HCT116 (cell line): ENCODE measurements at regions not wholly inside any gene's neighbourhood (a gene's known extent, or its start where the extent isn't known, plus 50 kb on each side); places are given as distances from the start of the nearest gene placed in this dataset.

Source experiments
- ATAC-seq: fragments of 200-7000 bp; cut with Tn5 transposase; 2 replicates; pipeline ENCODE4 v1.9.1; 2020; ENCODE audit warnings: mild to moderate bottlenecking, moderate library complexity
- BruUV-seq: library from RNA; stranded (reverse); fragments of 400-500 nt; replicated peaks from 2 replicates; lab custom pipeline; 2021; lab: Mats Ljungman, UMichigan
- CTCF ChIA-PET: fragments of 300-600 bp; sonication (Branson Sonifier 250); formaldehyde crosslinking; loops from one replicate; lab custom pipeline; 2021; ENCODE audit warnings: antibody characterized with exemption; lab: Charles Lee
- POLR2A ChIA-PET: fragments of 300-600, 350-600 bp; sonication (Branson Sonifier 250); formaldehyde crosslinking; loops from one replicate; lab custom pipeline; 2021; ENCODE audit warnings: antibody characterized with exemption; lab: Charles Lee
- RAD21 ChIA-PET, 2 experiments: fragments of 300-600 bp; sonication (Branson Sonifier 250); formaldehyde crosslinking; loops; one replicate each; lab custom pipeline; 2023; ENCODE audit warnings: low total read pairs in 2 of 2; ENCODE audit not compliant: uncharacterized antibody in 2 of 2, unreplicated experiment in 2 of 2, low non-redundant PET in 1 of 2; lab: Charles Lee
- DNase-seq: peaks from one replicate; pipeline ENCODE4 v3.0.0-alpha.2; 2010; ENCODE audit warnings: low read depth, low spot score
- H2AFZ ChIP-seq: fragments of 200-600 bp; shearing (Covaris generic), sonication (generic); 2 replicates; pipeline ENCODE4 v1.6.1; 2017; ENCODE audit warnings: low read depth, mixed run types, mixed read lengths, antibody characterized with exemption, low read length; ENCODE audit not compliant: poor library complexity, severe bottlenecking
- H3K27ac ChIP-seq: 2 replicates; pipeline ENCODE4 v1.5.1; 2012; ENCODE audit warnings: low read depth, low read length
- H3K27me3 ChIP-seq: fragments of 200-600 bp; sonication (generic); 2 replicates; pipeline ENCODE4 v1.6.1; 2016; ENCODE audit warnings: mixed run types, low read length, mixed read lengths; ENCODE audit not compliant: insufficient read depth
- H3K36me3 ChIP-seq, 2 experiments: fragments of 200-500 bp in 1 of 2; fragments of 200-600 bp in 1 of 2; sonication (Bioruptor generic) in 1 of 2; sonication (generic) in 1 of 2; 2 replicates each; pipeline versions ENCODE4 v1.5.1 to v1.6.1; 2014 to 2016; ENCODE audit warnings: low read length in 2 of 2, inconsistent platforms in 1 of 2, mixed read lengths in 1 of 2, mixed run types in 1 of 2; ENCODE audit not compliant: insufficient read depth in 2 of 2, control insufficient read depth in 1 of 2
- H3K4me1 ChIP-seq, 2 experiments: fragments of 200-600 bp in 1 of 2; sonication (generic) in 1 of 2; 2 replicates each; pipeline versions ENCODE4 v1.5.1 to v1.6.1; 2012 to 2017; ENCODE audit warnings: low read length in 2 of 2, inconsistent platforms in 1 of 2, mild to moderate bottlenecking in 1 of 2, mixed read lengths in 1 of 2, mixed run types in 1 of 2, moderate library complexity in 1 of 2; ENCODE audit not compliant: insufficient read depth in 2 of 2, control insufficient read depth in 1 of 2
- H3K4me2 ChIP-seq: fragments of 200-600 bp; sonication (generic); 2 replicates; pipeline ENCODE4 v1.6.1; 2017; ENCODE audit warnings: mixed run types, low read length, mixed read lengths
- H3K4me3 ChIP-seq, 2 experiments: fragments of 200-600 bp in 1 of 2; sonication (generic) in 1 of 2; replicated peaks in 1 of 2; 2 replicates each; pipeline ENCODE4 v1.5.1; 2011 to 2016; ENCODE audit warnings: low read length in 2 of 2, control low read depth in 1 of 2, low read depth in 1 of 2, mild to moderate bottlenecking in 1 of 2, mixed read lengths in 1 of 2, mixed run types in 1 of 2
- H3K79me2 ChIP-seq: fragments of 200-600 bp; sonication (generic); 2 replicates; pipeline ENCODE4 v1.6.1; 2017; ENCODE audit warnings: mild to moderate bottlenecking, mixed run types, low read length, moderate library complexity, mixed read lengths; ENCODE audit not compliant: insufficient read depth
- H3K9ac ChIP-seq: fragments of 200-600 bp; sonication (generic); 2 replicates; pipeline ENCODE4 v1.6.1; 2016; ENCODE audit warnings: low read length, mixed read lengths
- H3K9me2 ChIP-seq: fragments of 200-600 bp; sonication (generic), shearing (Covaris generic); 2 replicates; pipeline ENCODE4 v1.6.1; 2017; ENCODE audit warnings: mixed run types, mild to moderate bottlenecking, moderate library complexity; ENCODE audit not compliant: insufficient read depth
- H3K9me3 ChIP-seq, 2 experiments: fragments of 200-500 bp in 1 of 2; fragments of 200-600 bp in 1 of 2; sonication (Bioruptor generic) in 1 of 2; sonication (generic) in 1 of 2; 2 replicates each; pipeline ENCODE4 v1.6.1; 2014 to 2017; ENCODE audit warnings: low read length in 2 of 2, mixed read lengths in 2 of 2, inconsistent platforms in 1 of 2, low read depth in 1 of 2, mild to moderate bottlenecking in 1 of 2, mixed run types in 1 of 2, moderate library complexity in 1 of 2; ENCODE audit not compliant: control insufficient read depth in 1 of 2, insufficient read depth in 1 of 2
- H4K20me1 ChIP-seq: fragments of 200-600 bp; sonication (generic), shearing (Covaris generic); 2 replicates; pipeline ENCODE4 v1.6.1; 2017; ENCODE audit warnings: mixed run types, mild to moderate bottlenecking, moderate library complexity; ENCODE audit not compliant: insufficient read depth
- CBX3 ChIP-seq: IDR thresholded peaks from 2 replicates; pipeline ENCODE4 v1.6.1; 2012; ENCODE audit warnings: low read depth
- EGR1 ChIP-seq: IDR thresholded peaks from 2 replicates; pipeline ENCODE4 v1.6.1; 2012; ENCODE audit warnings: low read depth
- FOSL1 ChIP-seq: IDR thresholded peaks from 2 replicates; pipeline ENCODE4 v1.6.1; 2012; ENCODE audit warnings: low read depth
- POLR2A ChIP-seq: IDR thresholded peaks from 2 replicates; pipeline ENCODE4 v1.7.0; 2011; ENCODE audit warnings: borderline replicate concordance; ENCODE audit not compliant: insufficient read depth, insufficient read length; ENCODE audit errors: extremely low read depth
- RAD21 ChIP-seq: IDR thresholded peaks from 2 replicates; pipeline ENCODE4 v1.6.1; 2012; ENCODE audit warnings: low read depth, mild to moderate bottlenecking
- SIN3A ChIP-seq: IDR thresholded peaks from 2 replicates; pipeline ENCODE4 v1.6.1; 2012; ENCODE audit warnings: low read depth
- intact Hi-C: fragments of 100-400 bp; cut with micrococcal nuclease; formaldehyde crosslinking; loops from 2 replicates; pipeline ENCODE4 v1.10.0; 2022

DNA sequence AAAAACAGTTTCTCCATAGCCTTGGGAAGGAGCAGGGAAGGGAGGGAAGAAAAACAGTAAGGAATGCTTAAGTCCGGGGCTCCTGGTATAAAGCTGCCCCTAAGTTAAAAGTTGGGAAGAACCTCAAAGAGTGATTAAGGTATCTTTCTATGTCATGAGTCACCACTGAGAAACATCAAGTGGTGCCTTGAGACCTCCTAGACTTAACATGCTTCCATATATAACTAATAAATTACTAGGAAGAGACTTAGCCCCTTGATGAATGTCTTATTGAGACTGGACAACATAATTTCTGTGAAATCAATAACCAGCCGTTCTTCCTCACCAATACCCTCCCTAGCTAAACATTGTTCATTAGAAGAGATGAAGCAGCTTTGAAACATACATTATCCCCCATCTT, 121.8 kb upstream of the SLC44A3 start:
- ChIA-PET CTCF (no interaction called here), POLR2A (interaction anchor here (1.2 kb wide), 1 partner anchor 16 kb away, joined by 3 read pairs; no protein-coding TSS in a partner anchor), RAD21 (no interaction called here)
- no peaks in the 10 kb centered on the region for H4K20me1 ChIP-seq
- intact Hi-C loops, result no loop called here
- peak; percentile 70 for ATAC-seq
- peak overlapping the region; percentile 50; the same call in 1 of the 2 replicates for H3K27ac ChIP-seq
- BruUV-seq, result no TSS peak
- no peak for DNase-seq
- H3K4me2 ChIP-seq, result peak overlapping the region; percentile 54
- no peak overlapping the region for H2AFZ ChIP-seq
- H3K27me3 ChIP-seq, result no peaks in the 10 kb centered on the region
- H3K9me3 ChIP-seq, result no peaks in the 10 kb centered on the region
- H3K4me3 ChIP-seq, result peak overlapping the region in 1 of 2 experiments; percentile 22; a peak in 1 of 4 replicates
- H3K36me3 ChIP-seq, result no peaks in the 10 kb centered on the region
- H3K4me1 ChIP-seq, result peaks cover 6 to 47% of the 10 kb centered on the region in 2 experiments; a peak in 3 of 4 replicates
- H3K9me2 ChIP-seq, result no peaks in the 10 kb centered on the region
- no peaks in the 10 kb centered on the region for H3K79me2 ChIP-seq
- TF ChIP-seq RAD21 (no peak), CBX3 (0 out of 2 replicates have a peak, but pooled peaks have one; percentile 18), FOSL1 (peak; percentile 29; the same call in 1 of the 2 replicates)
- peak overlapping the region; percentile 25 for H3K9ac ChIP-seq

DNA sequence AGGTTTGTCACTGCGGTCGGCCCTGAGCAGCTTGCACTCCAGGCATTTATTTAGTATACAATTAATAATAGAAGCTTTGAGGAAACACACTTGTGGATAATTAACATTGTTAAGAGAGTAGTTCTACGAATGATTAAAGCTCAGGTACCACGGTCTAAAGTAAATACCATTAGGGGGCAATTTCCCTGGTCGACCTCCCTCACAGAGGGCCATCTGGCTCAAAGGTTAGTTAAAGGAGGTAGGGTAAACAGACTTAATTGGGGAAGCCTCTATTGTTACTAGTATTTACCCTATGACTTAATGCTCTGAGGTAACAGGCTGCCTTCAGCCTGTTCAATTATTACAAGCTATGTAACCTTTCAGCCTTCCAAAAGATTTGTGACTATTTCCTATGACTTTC, 122.3 kb upstream of the SLC44A3 start:
- H3K79me2 ChIP-seq, result no peaks in the 10 kb centered on the region
- H3K4me1 ChIP-seq, result peaks cover 6 to 47% of the 10 kb centered on the region in 2 experiments; a peak in 3 of 4 replicates
- ATAC-seq, result no peak
- no peak for DNase-seq
- H3K9me2 ChIP-seq, result no peaks in the 10 kb centered on the region
- no peaks in the 10 kb centered on the region for H3K9me3 ChIP-seq
- H4K20me1 ChIP-seq, result no peaks in the 10 kb centered on the region
- H2AFZ ChIP-seq, result no peak overlapping the region
- H3K9ac ChIP-seq, result no peak overlapping the region
- CTCF ChIA-PET, result no interaction called here
- RAD21 ChIA-PET, result no interaction called here
- no TSS peak for BruUV-seq
- POLR2A ChIA-PET, result no interaction called here
- no peaks in the 10 kb centered on the region for H3K36me3 ChIP-seq
- intact Hi-C loops, result no loop called here
- TF ChIP-seq POLR2A (no peak), EGR1 (no peak), SIN3A (no peak)
- TF ChIP-seq, all 23 proteins: peak for 0
- Histone ChIP-seq H3K27ac (peak overlapping the region; percentile 50; the same call in 1 of the 2 replicates), H3K27me3 (no peaks in the 10 kb centered on the region), H3K4me3 (no peak overlapping the region), H3K4me2 (peak overlapping the region; percentile 54)
